HG03103 (cell line): ENCODE measurements at regions not wholly inside any gene's neighbourhood (a gene's known extent, or its start where the extent isn't known, plus 50 kb on each side); places are given as distances from the start of the nearest gene placed in this dataset.

Source experiments
- ATAC-seq: cut with Tn5 transposase; IDR thresholded peaks from one replicate; pipeline ENCODE4 v1.9.1; 2021; ENCODE audit warnings: low read depth; ENCODE audit not compliant: unreplicated experiment

- no peak for ATAC-seq
Observed at GRCh38 chr5:67454957-67455561, 258.5 kb upstream of the CD180 start.

- no peak for ATAC-seq
Observed at GRCh38 chr5:67453111-67453905, 256.7 kb upstream of the CD180 start.

- ATAC-seq = no peak
Observed at GRCh38 chr5:67451640-67452279, 255.2 kb upstream of the CD180 start.

- no peak for ATAC-seq
Observed at GRCh38 chr5:67447732-67448131, 251.1 kb upstream of the CD180 start.

GRCh38 chr5:67437905-67438845 is 241.6 kb upstream of the CD180 start:
- no peak for ATAC-seq

GRCh38 chr5:67435032-67435431 is 238.4 kb upstream of the CD180 start:
- no peak for ATAC-seq

GRCh38 chr5:67434466-67434865 is 237.9 kb upstream of the CD180 start:
- ATAC-seq = no peak

GRCh38 chr5:67432606-67433005 is 236.0 kb upstream of the CD180 start:
- no peak for ATAC-seq

GRCh38 chr5:67431191-67431590 is 234.6 kb upstream of the CD180 start:
- ATAC-seq = no peak

GRCh38 chr5:67427850-67428298 is 231.3 kb upstream of the CD180 start:
- ATAC-seq = no peak

GRCh38 chr5:67426961-67427849 is 230.6 kb upstream of the CD180 start:
- ATAC-seq = no peak

- ATAC-seq = no peak
Observed at GRCh38 chr5:67425514-67425913, 228.9 kb upstream of the CD180 start.

GRCh38 chr5:67417839-67418238 is 221.2 kb upstream of the CD180 start:
- ATAC-seq = no peak

GRCh38 chr5:67416986-67417385 is 220.4 kb upstream of the CD180 start:
- no peak for ATAC-seq

- no peak for ATAC-seq
Observed at GRCh38 chr5:67416133-67416937, 219.7 kb upstream of the CD180 start.

- ATAC-seq = no peak
Observed at GRCh38 chr5:67414712-67415111, 218.1 kb upstream of the CD180 start.

- no peak for ATAC-seq
Observed at GRCh38 chr5:67413721-67414120, 217.1 kb upstream of the CD180 start.

- ATAC-seq = no peak
Observed at GRCh38 chr5:67409126-67409777, 212.7 kb upstream of the CD180 start.
